ENCODE measurements at regions not wholly inside any gene's neighbourhood (a gene's known extent, or its start where the extent isn't known, plus 50 kb on each side); places are given as distances from the start of the nearest gene placed in this dataset.
A peak's percentile ranks its signal among the peaks of the same experiment; 100 is the strongest.

GRCh38 chr11:91955206-91955605, 269.4 kb upstream of the FAT3 start:
- DNase-seq (ENCODE audit: low spot score) = no peak

DNA sequence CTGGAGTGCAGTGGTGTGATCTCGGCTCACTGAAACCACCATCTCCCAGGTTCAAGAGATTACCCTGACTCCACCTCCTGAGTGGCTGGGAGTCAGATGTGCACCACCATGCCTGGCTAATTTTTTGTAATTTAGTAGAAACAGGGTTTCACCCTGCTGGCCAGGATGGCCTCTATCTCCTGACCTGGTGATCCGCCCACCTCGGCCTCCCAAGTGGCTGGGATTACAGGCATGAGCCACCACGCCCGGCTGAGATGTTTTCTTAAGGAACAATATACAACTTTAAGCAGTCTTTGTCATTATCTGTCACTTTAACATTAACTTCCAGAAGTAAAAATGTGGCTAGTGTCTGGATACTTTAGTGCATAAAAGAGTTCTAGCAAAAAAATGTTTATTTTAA, 272.6 kb upstream of the FAT3 start:
- DNase-seq (ENCODE audit: low spot score) = no peak

GRCh38 chr11:91947215-91947820, 277.3 kb upstream of the FAT3 start:
- DNase-seq (ENCODE audit: low spot score) = no peak

DNA sequence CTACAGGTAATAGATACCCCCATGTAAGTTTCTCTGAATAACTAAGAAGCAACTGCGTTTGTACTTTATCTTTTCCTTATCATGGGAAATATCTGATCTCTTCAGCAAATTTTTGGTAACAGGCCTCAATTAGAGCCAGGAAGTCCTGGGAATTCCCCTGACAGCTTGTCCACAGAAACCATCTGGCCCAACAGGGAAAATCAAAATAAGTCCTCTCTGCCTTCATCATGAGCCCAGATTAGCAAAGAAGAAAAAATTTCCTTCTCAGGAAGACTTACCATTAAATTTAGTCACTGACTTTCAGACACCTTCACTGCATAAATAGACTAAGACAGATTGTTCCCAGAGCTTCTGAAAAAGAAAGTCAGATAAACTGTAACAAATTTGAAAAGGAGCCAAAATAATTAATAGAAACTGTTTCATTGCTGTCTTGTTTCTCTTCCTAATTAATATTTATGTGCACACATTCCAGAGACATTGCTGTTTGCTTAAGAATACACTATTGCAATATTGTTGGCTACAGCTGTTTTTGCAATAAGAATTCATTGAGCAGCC, 278.1 kb upstream of the FAT3 start:
- DNase-seq (ENCODE audit: low spot score) = no peak

GRCh38 chr11:91935120-91935519, 289.5 kb upstream of the FAT3 start:
- no peak for DNase-seq (ENCODE audit: low spot score)

- DNase-seq (ENCODE audit: low spot score) = no peak
Measured at GRCh38 chr11:91932151-91932821, 292.3 kb upstream of the FAT3 start.

DNA sequence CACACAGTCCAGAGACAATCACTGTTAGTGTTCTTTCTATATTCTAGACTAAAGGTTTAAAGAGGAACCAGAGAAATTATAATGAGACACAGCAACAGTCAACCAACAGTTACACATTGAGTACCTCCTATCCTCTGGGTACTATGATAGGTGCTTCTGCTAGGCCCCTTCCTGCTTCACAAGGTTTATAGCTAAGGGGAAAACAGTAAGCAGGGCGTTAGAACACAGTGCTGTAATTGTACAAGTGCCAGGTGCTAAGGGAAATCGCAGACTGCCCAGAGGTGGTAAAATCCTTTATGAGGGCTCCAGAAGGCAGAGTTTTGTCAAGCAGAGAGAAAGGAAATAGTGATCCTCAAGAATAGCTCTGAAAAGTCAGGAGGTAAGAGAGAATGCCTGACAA, 297.2 kb upstream of the FAT3 start:
- no peak for DNase-seq (ENCODE audit: low spot score)

DNA sequence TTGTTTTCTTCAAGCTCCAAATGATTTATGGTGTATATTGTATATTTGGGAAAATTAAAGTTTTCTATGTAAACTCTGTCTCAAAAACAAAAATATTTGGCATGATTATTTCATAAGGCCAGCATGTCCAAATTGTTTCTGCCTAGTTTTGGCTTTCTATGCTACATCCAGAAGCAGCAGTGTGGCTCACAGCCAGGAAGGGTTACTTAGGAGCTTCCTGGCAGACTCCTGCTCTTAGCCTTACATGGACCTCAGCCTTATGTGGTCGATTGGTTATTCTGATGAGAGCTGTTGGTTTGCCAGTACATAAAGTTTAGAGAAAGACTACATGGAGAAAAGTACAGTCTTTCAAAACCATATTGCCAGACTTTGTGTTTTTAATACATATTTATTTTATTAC, 297.7 kb upstream of the FAT3 start:
- DNase-seq (ENCODE audit: low spot score) = peak; percentile 36

DNA sequence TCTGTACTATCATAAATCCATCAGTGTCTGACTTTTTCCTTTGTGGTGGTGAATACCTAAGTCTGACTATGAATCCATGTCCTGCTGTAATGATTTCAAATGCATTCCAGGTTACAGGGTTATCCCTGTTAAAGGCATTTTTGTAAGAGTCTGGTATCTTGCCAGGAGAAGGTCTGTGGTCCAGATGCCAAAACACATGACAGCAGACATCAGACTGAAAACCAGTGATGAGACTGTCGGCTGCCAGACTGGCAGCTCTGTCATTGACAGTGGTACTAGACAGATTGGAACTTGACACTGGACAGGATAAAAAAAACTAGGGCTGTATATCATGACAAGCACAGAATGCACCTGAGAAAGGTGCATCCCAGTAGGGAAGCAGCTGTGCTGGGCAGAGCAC, 301.8 kb upstream of the FAT3 start:
- DNase-seq (ENCODE audit: low spot score) = no peak

DNA sequence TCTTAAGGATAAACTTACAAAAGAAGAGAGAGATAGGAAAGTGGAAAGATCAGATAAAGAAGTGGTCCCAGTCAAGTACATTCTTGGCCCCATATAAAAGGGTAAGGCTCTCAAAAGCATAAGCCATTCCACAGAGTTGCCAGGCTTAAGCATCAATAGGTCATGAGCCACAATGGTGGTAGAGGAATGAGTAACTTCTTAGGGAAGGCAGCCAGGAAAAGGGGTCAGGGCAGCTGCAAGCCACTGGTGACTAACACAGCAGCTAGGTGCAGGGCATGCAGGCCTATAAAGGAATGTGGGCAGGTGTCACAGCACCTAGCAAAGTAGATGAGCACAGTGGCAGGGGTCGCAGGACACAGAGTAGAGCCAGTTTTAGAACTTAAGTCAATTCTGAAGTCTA, 302.6 kb upstream of the FAT3 start:
- peak; percentile 83 for DNase-seq (ENCODE audit: low spot score)

GRCh38 chr11:91913407-91913806, 311.2 kb upstream of the FAT3 start:
- no peak for DNase-seq (ENCODE audit: low spot score)

DNA sequence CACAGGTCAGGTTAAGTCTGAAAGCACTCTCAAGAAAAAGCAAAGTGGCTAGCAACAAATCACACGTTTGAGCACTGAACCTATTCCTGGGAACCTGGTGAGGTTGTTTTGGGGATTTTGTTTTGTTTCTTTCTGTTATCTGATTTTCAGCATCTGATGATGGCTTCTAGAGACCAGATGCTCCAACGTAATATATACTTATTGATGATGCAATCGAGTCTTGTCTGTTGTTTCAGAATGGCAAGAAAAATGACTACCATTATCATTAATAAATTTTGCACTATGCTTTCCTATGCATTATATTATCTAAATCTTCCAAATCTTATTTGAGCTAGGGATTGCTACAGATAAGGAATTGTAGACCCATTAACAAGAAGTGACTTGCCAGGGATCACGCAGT, 312.3 kb upstream of the FAT3 start:
- no peak for DNase-seq (ENCODE audit: low spot score)

DNA sequence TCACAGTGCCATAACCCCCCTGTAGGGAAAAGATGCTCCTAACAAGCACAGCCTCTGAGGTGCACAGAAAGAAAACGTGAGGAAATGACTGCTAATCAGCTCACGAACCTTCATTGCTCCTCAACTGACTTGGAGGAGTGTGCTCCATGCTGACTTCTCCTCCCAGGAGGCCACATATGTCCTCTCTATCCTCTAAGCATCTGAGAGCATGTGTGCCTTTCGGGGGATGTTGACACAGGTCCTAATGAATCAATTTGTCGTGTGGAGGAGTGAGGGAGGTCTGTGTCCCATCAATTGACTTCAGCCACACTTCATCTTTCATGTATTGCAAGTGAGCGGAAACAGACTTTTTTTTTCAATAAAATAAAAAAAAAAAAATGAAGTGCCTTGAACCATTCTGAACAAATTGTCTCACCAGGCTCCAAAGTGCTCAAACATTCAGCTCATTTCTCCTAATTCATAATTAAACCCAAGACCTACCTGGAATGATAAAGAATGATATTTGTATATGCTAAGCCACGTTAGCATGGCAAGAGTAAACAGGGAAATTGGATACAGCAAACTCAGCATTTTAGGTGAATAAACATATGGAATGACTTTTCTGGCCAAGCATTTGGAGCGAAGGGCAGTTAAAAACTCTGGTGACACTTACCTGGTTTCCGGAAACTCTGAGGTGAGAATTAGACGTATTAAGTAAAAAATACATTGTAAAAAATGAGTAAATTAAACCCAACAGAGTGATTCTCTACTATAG, 317.6 kb upstream of the FAT3 start:
- no peak for DNase-seq (ENCODE audit: low spot score)

GRCh38 chr11:91904792-91905785, 319.5 kb upstream of the FAT3 start:
- peak; percentile 59 for DNase-seq (ENCODE audit: low spot score)

GRCh38 chr11:91902312-91902711, 322.3 kb upstream of the FAT3 start:
- DNase-seq (ENCODE audit: low spot score) = no peak

- no peak for DNase-seq (ENCODE audit: low spot score)
Measured at GRCh38 chr11:91880660-91881059, 344.0 kb upstream of the FAT3 start.

- DNase-seq (ENCODE audit: low spot score) = no peak
Measured at GRCh38 chr11:91876746-91877145, 347.9 kb upstream of the FAT3 start.

GRCh38 chr11:91872243-91872642, 352.4 kb upstream of the FAT3 start:
- DNase-seq (ENCODE audit: low spot score) = no peak

DNA sequence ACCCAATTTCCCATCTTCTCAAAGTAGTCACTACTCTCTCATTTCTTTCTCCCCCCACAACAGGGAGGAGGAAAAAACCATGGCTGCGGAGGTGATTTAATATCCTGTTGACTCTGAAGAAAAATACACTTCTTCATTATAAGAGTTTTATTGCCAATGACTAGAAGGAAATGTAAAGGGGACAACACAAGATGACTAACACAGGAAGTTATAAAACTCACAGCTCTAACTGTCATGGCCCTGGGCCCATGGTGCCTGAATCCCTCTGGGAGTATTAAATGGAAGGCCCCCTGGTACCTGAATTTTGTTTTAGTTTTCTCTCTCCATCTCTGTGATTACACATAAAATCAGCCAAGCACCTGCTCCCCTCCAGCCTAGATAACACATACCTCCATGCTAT, 352.8 kb upstream of the FAT3 start:
- DNase-seq (ENCODE audit: low spot score) = no peak

- DNase-seq (ENCODE audit: low spot score) = no peak
Measured at GRCh38 chr11:91871048-91871447, 353.6 kb upstream of the FAT3 start.

- DNase-seq (ENCODE audit: low spot score) = no peak
Measured at GRCh38 chr11:91869686-91870085, 354.9 kb upstream of the FAT3 start.

GRCh38 chr11:91866642-91867041, 358.0 kb upstream of the FAT3 start:
- no peak for DNase-seq (ENCODE audit: low spot score)

All from mucosa of gallbladder (tissue), 1 donor.